Hepatocyte (in vitro differentiated cells): ENCODE measurements at regions not wholly inside any gene's neighbourhood (a gene's known extent, or its start where the extent isn't known, plus 50 kb on each side); places are given as distances from the start of the nearest gene placed in this dataset.

Experiments used
- EZH2 ChIP-seq: fragments of 200-600 bp; sonication (generic); IDR thresholded peaks from 2 replicates; pipeline ENCODE4 v1.6.1; 2016; ENCODE audit warnings: antibody characterized with exemption, mild to moderate bottlenecking, borderline replicate concordance
- EZH2phosphoT487 ChIP-seq: fragments of 200-600 bp; sonication (generic); IDR thresholded peaks from one replicate; pipeline ENCODE4 v1.6.1; 2018; ENCODE audit warnings: antibody characterized with exemption, mild to moderate bottlenecking, low read depth, moderate library complexity; ENCODE audit not compliant: unreplicated experiment, severe bottlenecking
- TF ChIP-seq, protein P1 (sequence below): fragments of 200-600 bp; sonication (generic); IDR thresholded peaks from 2 replicates; pipeline ENCODE4 v1.5.1; 2016; ENCODE audit warnings: antibody characterized with exemption, mild to moderate bottlenecking; ENCODE audit not compliant: poor library complexity

DNA sequence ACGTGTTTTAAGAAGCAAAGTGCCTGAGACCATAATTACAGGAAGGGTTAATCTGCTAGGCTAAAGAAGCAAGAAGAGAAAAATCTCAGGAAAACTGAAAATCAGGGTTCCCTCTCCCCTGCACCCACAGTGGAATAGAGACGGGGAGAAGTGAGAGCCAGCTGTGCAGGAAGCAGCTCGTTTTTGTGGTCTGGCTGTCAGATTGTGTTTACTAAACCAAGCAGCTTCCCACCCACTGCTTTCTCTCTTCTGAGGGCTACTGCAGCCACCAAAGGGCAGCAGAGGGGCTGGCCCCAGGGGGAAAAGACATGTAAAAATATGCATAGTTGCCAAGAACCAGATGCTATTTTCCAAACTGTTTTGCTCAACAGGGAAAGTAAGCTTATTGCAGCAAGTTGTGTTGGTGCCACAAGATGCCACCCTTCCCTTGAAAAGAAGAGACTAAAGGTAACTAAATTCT lies 72.6 kb upstream of the THUMPD2 start:
- TF ChIP-seq EZH2 (no peak), EZH2phosphoT487 (no peak)
- TF ChIP-seq, protein P1, sequence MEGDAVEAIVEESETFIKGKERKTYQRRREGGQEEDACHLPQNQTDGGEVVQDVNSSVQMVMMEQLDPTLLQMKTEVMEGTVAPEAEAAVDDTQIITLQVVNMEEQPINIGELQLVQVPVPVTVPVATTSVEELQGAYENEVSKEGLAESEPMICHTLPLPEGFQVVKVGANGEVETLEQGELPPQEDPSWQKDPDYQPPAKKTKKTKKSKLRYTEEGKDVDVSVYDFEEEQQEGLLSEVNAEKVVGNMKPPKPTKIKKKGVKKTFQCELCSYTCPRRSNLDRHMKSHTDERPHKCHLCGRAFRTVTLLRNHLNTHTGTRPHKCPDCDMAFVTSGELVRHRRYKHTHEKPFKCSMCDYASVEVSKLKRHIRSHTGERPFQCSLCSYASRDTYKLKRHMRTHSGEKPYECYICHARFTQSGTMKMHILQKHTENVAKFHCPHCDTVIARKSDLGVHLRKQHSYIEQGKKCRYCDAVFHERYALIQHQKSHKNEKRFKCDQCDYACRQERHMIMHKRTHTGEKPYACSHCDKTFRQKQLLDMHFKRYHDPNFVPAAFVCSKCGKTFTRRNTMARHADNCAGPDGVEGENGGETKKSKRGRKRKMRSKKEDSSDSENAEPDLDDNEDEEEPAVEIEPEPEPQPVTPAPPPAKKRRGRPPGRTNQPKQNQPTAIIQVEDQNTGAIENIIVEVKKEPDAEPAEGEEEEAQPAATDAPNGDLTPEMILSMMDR, result no peak
